GM19025 (cell line): ENCODE measurements at regions not wholly inside any gene's neighbourhood (a gene's known extent, or its start where the extent isn't known, plus 50 kb on each side); places are given as distances from the start of the nearest gene placed in this dataset.

ENCODE experiments used
- ATAC-seq: cut with Tn5 transposase; IDR thresholded peaks from one replicate; pipeline ENCODE4 v1.9.1; 2021; ENCODE audit warnings: mild to moderate bottlenecking, low read depth, moderate library complexity; ENCODE audit not compliant: unreplicated experiment

DNA sequence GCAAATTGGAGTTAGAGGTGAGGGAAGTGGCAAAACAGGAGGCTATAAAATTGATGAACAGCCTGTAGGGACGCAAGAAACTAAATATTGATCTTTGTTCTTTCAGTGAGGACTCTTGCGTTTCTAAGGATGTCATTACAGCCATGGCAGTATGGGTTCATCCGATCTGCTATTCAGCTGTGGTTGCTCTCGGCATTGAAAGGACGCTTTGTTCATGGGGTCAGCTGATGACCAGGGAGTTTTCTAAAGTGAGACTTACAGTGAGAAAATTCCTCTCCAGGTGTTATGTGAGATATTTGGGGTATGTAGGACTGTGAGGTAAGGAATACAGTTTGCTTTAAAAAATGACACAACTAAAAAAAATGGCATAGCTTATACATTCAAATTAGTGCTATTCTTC lies 52.7 kb upstream of the PELI1 start:
- no peak for ATAC-seq

DNA sequence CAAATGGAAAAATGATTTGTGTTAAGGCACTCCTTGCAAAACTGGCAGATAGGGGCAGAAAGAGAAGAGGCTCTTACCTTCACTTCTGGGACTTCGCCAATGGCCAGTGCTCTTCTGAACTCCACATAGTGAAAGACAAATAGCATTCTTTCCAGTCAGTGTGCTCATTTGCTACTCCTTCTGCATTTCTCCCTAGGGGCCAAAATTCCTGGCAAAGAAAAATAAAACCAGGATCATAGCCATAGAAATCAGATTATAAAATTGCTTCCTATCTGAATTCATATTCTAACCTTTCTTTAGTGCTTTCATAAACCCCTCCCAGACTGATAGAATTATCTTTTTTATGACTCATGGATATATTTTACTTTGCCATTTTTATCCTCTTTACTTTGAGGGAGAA lies 56.9 kb upstream of the PELI1 start:
- no peak for ATAC-seq

DNA sequence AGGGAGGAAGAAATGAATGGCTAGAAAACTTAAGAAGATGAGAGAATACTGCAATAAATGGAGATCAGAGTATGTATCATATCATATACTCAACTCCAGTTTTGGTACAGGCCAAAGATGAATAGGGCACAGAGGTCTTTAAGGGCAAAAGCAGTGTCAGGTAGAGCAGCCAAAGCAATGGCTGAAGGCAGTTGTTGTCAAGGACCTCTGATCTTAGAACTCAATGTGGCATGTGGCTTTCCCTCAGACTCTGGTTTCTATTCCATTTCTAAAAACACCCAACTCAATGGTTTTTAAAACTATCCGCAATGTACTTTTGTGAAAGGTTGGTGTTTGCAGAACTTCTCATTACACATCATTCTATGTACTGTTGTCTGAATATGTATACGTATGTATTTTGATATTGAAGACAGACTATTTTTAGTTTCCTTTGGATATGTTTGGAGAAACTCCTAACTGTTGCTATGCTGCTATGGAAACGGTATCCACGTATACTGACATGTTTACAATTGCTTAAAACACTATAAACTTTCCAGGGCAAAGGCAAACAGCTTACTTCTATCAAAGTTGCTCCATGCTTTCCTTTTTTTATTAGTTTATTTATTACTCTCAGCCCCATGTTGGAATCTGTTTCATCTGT lies 58.1 kb upstream of the PELI1 start:
- no peak for ATAC-seq

DNA sequence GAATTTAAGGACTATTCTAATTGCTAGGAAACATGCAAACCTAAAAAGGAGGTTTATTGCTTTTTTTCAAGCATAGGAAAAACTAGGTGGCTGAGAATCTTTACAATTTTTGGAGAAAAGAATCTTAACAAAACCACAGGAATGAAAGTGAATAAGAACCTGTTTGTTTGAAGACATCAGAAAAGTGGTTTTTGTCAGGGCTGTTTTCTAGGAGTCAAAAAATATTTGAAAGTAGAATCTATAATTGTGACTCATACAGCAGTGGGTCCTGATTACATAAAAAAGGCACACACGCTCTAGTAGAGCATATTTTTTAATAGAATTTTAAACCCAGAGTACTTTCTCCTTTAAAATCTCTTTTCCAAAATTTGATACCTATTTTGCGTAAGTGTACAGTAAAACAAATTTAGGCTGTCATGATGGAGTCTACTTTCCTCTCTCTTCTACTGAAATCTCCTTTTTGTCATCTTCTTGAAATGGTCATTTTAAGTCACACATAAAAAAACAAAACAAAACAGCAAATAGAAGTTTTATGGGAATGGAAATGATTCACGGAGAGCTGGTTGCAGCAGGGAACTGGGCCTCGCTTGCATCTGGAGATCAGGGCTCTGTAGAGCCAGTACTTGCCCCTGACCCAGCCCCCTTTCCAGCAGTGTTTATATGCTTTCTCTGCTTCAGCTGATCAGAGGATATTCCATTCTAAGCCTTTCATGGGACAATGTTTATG lies 59.1 kb upstream of the PELI1 start:
- ATAC-seq: no peak

DNA sequence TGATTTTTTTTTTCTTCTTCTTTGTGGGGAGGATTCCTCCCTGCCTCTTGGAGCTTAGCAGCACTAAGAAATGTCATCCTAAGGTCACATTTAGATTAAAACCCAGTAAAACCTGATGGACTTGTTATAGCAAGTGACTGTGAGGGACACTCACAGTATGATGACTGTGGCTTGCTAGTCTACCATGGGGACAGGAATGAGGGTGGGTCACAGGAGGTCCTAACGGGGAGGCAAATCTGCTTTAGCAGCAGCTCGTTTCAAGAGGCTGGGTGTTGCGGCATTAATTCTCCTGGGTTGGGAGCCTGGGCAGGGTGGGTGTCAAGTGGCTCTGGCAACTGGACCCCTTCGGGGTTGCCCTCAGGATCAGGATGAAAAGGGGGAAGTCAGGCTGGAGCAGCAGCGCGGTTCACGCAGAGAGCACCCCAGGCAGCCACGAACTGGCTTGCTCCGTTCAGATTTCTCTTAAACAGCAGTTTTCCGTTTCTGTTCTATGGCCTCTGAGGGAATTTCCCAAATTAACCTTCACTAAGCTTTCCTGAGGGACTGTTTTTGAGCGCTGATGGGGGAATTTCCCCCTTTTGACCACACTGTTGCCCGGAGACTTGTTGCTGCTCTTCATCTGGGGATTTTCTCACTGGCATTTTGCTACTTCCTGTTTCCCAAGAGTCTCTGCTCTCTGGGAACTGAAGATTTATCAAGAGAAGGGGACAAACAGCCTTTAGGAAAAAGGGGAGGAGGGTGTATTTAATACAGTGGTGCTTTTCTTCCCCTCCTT lies 59.8 kb upstream of the PELI1 start:
- ATAC-seq: peak; percentile 70

DNA sequence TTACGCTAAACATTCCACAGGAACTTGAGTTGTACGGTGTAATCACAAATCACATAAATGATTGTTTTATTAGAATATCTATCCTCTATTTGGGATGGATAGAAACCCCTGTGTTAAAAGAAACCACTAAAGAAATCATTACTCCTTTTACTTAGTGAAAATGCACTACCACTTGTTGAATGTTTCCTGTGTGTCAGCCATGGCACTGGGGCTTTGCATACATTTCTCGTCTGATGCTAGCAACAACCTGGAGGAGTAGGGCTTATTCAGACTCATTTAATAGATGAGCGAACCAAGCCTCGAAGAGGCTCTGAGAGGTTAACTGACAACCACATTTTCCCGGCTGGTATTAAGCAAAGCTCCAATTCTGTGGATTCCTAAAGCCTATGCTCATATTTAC lies 60.5 kb upstream of the PELI1 start:
- no peak for ATAC-seq

DNA sequence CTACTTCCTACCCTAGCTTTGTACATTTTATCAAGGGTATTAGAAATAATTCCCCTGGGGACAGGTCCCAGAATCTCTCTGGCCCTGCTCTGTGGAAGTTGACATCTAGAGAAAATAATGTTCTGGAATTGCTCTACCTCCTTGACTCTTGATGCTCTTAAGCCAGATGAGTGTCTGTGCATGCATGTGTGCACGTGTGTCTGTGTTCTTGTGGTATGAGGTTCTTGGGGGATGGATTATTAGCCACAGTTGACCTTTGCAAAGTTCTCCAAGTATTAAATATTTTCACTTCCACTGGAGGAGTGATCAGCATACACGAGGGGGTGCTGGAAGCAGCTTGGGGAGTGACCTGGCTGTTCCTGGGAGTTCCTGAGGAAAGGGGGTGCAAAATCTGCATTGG lies 61.2 kb upstream of the PELI1 start:
- no peak for ATAC-seq

DNA sequence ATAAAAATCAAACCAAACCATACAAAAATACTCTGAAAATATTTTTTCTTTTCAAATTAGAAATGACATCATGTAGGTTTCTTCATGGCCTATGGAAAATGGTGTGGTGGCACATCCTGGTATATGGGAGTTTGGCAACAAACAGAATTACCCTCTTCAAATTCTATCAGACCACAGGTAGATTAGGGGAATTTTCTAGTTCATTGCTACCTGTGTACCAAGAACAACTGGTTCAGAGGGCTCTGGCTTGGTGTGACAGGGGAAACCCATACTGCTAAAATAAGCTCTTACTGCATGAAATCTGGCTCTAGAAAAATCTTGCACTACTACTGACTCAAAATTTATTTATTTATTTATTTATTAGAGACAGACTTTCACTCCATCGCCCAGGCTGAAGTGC lies 63.4 kb upstream of the PELI1 start:
- no peak for ATAC-seq

DNA sequence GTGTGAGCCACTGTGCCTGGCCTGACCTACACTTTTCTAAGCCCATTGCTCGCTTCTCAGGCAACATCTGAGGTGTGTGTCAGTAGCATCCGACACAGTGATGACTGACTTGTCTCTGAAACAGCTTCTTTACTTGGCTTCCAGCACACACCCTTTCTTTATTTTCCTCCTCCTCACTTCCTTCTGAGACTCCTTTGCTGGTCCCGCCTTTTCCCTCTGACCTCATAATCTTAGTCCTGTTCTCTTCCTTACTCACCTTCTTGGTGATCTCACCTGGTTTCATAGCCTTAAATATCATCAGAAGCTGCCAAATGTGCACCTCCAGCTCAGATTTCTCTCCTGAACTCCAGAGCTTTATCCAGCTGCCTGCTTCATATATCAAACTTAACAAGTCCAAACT lies 66.6 kb upstream of the PELI1 start:
- ATAC-seq: no peak

DNA sequence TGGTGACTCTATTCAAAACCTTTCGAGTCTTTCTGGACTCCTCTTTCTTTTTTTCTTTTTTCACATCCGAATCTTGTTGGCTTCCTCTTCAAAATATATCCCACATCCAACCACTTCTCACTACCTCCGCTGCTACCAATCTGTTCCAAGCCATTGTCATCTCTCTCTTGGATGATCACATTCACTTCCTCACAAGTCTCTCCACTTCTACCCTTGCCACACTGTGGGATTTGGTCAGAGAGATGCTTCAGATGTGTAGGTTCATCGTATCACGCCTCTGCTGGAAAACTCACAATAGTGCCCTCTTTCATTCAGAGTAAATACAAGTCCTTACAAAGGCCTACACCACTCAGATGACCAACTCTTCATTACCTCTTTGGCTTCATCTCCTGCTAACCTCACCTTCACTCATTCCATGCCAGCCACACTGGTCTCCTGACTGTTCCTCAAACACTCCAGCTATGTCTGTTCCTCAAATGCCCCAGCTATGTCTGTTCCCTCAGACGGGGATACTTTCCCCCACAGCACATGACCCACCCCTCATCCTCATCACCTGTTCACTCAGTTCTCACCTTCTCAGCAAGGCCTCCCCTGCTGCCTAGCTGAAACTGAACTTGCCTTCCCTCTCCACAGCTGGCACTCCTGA lies 67.2 kb upstream of the PELI1 start:
- ATAC-seq: no peak

DNA sequence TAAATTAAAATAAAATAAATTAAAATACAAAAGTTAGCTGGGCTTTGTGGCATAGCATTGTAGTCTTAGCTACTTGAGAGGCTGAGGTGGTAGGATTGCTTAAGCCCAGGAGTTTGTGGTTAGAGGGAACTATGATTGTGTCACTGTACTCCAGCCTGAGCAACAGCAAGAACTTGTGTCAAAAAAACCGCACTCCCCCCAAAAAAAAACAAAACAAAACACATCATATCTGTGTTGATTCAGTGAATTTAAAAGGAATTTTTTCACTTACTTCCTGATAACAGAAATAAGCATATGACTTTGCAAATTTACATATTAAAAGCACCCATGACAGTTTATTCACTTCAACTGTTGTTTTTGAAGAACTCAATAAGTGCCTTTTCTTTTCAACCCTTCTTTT lies 68.1 kb upstream of the PELI1 start:
- ATAC-seq: no peak

DNA sequence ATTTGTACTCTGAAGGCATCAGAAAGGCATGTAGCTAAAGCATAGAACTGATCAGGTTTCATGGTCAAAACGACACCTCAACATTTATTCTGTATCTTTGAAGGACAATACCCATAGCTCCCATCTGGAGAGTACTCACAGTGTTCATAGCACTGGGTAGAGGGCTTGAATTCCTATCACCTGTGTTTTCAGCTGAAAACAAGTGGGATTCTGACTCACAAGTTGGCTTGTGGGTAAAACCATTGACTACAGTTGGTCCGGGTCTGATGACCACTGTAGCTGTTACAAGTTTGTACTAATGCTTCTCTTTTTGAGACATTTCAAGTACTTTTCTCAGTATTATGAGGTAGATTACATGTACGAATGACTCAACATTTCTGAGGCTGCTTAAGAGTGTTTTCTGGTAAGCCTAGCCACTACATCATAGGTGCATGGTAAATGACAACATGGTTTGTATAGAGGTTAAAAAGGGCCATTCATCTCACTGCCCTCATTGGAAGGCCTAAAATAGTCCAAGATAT lies 68.6 kb upstream of the PELI1 start:
- peak; percentile 27 for ATAC-seq

DNA sequence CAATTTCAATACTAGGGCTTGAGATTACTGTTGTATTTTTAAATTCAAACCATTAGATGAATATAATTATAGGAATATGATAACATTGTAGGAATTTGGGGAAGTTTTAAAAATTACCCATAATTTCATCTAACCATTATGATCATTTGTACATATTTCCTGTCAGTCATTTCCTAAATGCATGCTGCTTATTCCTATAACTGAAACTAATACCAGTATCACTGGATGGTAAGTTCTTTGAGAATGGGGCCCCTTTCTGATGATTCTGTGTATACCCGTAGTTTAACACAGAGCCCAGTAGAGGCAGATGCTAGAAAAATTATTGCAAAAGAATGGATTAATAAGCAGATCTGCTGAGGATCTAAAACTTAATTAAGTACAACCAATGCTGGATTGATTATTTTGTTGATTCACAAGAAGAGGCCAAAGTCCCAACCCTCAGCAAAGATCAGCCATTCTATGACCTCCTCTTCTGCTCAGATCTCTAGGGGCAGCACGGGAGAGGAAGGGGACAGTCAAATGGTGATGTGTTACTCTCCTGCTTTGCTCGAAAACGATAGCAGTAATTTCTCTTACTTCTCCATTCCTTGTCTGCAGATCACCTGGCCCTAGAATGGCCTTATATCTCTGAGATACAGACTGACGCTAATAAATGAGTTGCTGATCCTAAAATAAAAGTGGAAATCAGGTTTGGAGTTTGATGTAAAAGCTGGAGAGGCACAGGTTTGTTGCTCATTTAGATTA lies 69.5 kb upstream of the PELI1 start:
- ATAC-seq: peak; percentile 43

DNA sequence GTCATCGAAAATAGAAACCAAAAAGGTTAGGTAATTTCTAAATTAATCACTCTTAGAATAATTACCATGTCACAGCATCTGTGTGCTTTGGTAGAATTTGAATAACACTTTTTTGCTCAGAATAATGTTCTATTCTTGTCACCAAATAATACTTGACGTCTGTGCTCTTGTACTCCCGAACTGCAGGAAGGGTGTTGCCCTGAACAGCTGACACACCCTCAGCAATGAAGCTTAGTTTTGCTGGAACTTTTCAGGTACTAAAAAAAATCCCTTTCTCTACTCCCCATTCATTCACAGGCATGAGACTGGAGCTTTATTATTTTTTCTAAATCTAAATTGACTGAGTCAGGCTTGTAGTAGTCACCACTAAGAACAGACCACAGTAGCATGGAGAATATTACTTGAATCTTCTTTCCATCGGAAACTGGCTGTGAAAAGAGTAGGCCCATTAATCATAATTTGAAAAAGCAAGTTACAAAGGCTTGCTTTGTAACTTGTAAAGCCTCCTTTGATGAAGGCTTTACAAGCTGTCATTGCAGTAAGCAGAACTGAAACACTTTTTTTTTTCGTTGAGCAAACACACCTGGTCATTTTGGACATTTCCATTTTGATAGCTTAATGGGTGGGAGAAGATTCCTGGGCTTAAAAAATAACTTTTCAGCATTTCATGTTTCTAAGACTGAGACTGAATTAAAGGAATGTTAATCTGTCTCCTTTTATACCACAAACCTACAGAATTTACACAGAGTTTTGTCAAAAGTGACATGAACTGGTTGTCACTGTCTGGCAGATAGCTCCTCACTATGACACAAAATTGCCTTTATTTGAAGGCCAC lies 70.3 kb upstream of the PELI1 start:
- ATAC-seq: peak; percentile 48

DNA sequence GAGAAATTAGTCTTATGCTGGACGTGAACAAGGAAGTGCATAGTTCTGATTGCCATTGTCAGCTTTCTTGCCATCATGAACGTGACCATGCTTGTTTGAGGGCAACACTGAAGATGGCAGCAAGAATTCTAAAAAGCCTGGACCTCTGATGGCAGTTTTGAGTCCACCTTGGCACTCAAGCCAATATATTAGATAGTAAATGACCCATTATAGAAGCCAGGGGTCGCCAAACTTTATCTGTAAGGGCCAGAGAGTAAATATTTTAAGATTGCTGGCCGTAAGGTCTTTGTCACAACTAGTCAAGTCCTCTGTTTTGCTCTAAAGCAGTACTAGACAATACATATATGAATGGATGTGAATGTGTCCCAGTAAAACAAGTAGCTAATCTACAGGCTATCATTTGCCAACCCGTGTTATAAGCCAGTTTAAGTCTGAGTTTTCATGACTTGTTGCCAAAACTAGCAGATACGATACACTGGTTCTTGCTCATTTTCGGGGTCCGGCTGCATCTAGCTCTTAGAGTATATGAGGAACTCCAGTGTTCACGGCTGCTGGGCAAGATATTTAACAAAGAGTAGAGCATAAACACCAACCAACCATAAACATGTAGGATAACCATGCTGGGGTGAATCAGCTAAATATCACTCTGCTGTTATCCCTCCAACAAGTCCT lies 73.1 kb upstream of the PELI1 start:
- no peak for ATAC-seq

DNA sequence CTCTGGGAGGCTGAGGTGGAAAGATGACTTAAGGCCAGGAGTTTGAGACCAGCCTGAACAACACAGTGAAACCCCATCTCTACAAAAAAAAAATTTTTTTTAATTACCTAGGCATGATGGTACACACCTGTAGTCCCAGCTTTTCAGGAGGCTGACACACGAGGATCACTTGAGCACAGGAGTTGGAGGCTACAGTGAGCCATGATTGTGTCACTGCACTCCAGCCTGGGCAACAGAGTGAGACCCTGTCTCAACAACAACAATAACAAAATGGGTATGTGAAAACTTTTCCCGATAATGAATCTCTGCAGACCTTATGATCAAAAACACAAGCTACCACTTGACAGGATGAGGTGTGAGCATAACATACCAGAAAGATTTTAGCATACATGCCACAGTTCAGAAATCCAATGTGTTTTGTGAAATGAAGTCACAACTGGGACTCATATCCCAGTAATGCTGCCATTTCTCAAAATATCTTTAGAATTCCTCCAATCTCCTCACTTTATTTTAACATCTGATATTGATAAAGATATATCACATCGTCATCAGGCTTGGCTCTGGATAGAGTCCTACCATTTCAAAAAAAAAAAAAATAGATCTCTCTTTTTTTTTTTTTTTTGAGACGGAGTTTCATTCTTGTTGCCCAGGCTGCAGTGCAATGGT lies 74.0 kb upstream of the PELI1 start:
- ATAC-seq: no peak

DNA sequence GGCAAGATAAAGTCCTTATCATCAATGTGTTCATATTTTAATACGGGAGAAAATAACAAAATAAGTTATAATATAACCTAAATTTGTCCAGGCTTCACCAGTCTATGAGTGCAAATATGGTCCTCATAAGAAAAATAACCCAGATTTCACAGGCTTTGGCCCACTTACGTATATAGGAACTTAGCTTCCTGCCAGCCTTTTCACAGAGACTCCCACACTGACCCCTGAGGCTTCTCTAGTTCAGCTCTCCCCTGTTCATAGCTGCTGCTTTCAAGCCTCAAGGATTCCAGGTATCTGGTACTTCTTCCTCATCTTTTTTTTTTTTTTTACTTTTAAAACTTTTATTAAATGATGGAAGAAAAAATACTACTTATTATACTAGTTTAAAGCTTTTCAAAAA lies 74.9 kb upstream of the PELI1 start:
- ATAC-seq: no peak

DNA sequence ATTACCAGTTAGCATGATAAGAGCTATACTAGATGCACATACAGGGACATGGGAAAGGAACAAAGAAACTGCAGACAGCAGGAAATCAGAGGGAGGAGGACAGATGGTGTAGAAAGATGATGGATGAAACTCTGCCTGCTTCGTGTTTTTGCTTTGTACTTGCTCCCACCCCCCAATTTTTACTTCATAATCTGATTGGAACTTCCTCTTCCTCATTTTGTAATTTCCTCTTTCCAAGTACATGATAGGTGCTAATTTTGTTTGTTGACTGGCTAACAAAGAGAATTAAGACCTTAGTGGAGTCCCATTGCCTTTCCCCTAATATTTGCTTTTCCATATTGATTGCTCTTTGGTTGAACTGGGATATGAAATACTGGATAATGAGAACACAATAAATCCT lies 76.0 kb upstream of the PELI1 start:
- ATAC-seq: no peak
